Left lung (tissue), 4 donors: ENCODE measurements at regions not wholly inside any gene's neighbourhood (a gene's known extent, or its start where the extent isn't known, plus 50 kb on each side); places are given as distances from the start of the nearest gene placed in this dataset.
A peak's percentile ranks its signal among the peaks of the same experiment; 100 is the strongest.
"Not testable (repeated sequence)": the region's sequence is repeated elsewhere in the genome, so short reads cannot be mapped to it uniquely, and the experiment has no call there.

ENCODE experiments used
- ATAC-seq: fragments of 200-7000 bp; cut with Tn5 transposase; one replicate; pipeline ENCODE4 v1.9.1; 2020; ENCODE audit warnings: moderate library complexity
- DNase-seq, 4 donors: peaks; one replicate each; pipeline ENCODE4 v3.0.0-alpha.2; 2013 to 2020
- H3K27ac ChIP-seq, 2 donors: fragments of 200-600 bp; sonication (generic) in 1 of 2; one replicate each; pipeline versions ENCODE4 v1.5.0 to v1.8.0; 2020 to 2021
- H3K27me3 ChIP-seq, 2 donors: fragments of 200-600 bp; sonication (generic) in 1 of 2; one replicate each; pipeline versions ENCODE4 v1.5.0 to v1.8.0; 2020 to 2021
- H3K36me3 ChIP-seq, 2 donors: fragments of 200-600 bp; sonication (generic) in 1 of 2; one replicate each; pipeline versions ENCODE4 v1.5.0 to v1.8.0; 2020 to 2021
- H3K4me1 ChIP-seq, 2 donors: fragments of 200-600 bp; one replicate each; pipeline ENCODE4 v1.8.0; 2021
- H3K4me3 ChIP-seq, 2 donors: fragments of 200-600 bp; sonication (generic) in 1 of 2; one replicate each; pipeline versions ENCODE4 v1.5.0 to v1.8.0; 2020 to 2021; ENCODE audit warnings: mild to moderate bottlenecking in 1 of 2
- H3K9me3 ChIP-seq, 2 donors: fragments of 200-600 bp; sonication (generic) in 1 of 2; one replicate each; pipeline versions ENCODE4 v1.5.0 to v1.8.0; 2020 to 2021
- CTCF ChIP-seq, 2 donors: fragments of 200-600 bp; sonication (generic) in 1 of 2; IDR thresholded peaks; one replicate each; pipeline versions ENCODE4 v1.5.0 to v1.8.0; 2021; ENCODE audit warnings: antibody characterized with exemption in 2 of 2
- intact Hi-C, 2 donors: fragments of 100-400 bp; cut with DNase I; formaldehyde crosslinking; loops; one replicate each; pipeline versions ENCODE4 v1.11.2 to v1.14.2; 2022
- donor health status: DM: no; HTN: yes; CAD: no.
- donor health status: DM: no; HTN: no; CAD: no.

- Histone ChIP-seq H3K9me3 (no peaks in the 10 kb centered on the region), H3K36me3 (no peaks in the 10 kb centered on the region), H3K27ac (no peak overlapping the region), H3K27me3 (no peaks in the 10 kb centered on the region), H3K4me1 (no peaks in the 10 kb centered on the region), H3K4me3 (no peak overlapping the region)
- DNase-seq: no peak
- intact Hi-C loops: no loop called here
- no peak for ATAC-seq
- no peak for TF ChIP-seq CTCF (IDR thresholded peaks at IDR 0.05)
These were observed 76.4 kb upstream of the SCIN start for GRCh38 chr7:12493863-12494686.

GRCh38 chr7:12494687-12495024 lies 75.9 kb upstream of the SCIN start:
- Histone ChIP-seq H3K9me3 (no peaks in the 10 kb centered on the region), H3K27me3 (no peaks in the 10 kb centered on the region), H3K27ac (no peak overlapping the region), H3K4me3 (no peak overlapping the region), H3K36me3 (no peaks in the 10 kb centered on the region), H3K4me1 (no peaks in the 10 kb centered on the region)
- ATAC-seq (no peak), DNase-seq (no peak)
- no peak for TF ChIP-seq CTCF (IDR thresholded peaks at IDR 0.05)
- intact Hi-C loops: no loop called here

- H3K27ac ChIP-seq, H3K9me3 ChIP-seq, H3K4me1 ChIP-seq, ATAC-seq, intact Hi-C loops, H3K4me3 ChIP-seq, H3K36me3 ChIP-seq, H3K27me3 ChIP-seq: not testable (repeated sequence)
- peak in 3 of 4 donors; percentile 32 to 50 (median 40) for DNase-seq
- peak in 1 of 2 donors; percentile 28 for TF ChIP-seq CTCF (IDR thresholded peaks at IDR 0.05)
These were observed 73.4 kb upstream of the SCIN start for GRCh38 chr7:12496901-12497674.

GRCh38 chr7:12504149-12504548 lies 66.4 kb upstream of the SCIN start:
- H3K4me1 ChIP-seq: no peaks in the 10 kb centered on the region
- H3K36me3 ChIP-seq: no peaks in the 10 kb centered on the region
- no peak overlapping the region for H3K27ac ChIP-seq
- H3K27me3 ChIP-seq: no peaks in the 10 kb centered on the region
- no peak overlapping the region for H3K4me3 ChIP-seq
- no peaks in the 10 kb centered on the region for H3K9me3 ChIP-seq
- DNase-seq (no peak), ATAC-seq (no peak)
- TF ChIP-seq CTCF (IDR thresholded peaks at IDR 0.05): no peak
- intact Hi-C loops: no loop called here

- no peaks in the 10 kb centered on the region for H3K4me1 ChIP-seq
- no peak for TF ChIP-seq CTCF (IDR thresholded peaks at IDR 0.05)
- no peak for DNase-seq
- intact Hi-C loops: no loop called here
- no peaks in the 10 kb centered on the region for H3K9me3 ChIP-seq
- H3K4me3 ChIP-seq: no peak overlapping the region
- H3K36me3 ChIP-seq: no peaks in the 10 kb centered on the region
- no peak overlapping the region for H3K27ac ChIP-seq
- H3K27me3 ChIP-seq: no peaks in the 10 kb centered on the region
- ATAC-seq: no peak
These were observed 62.5 kb upstream of the SCIN start for GRCh38 chr7:12508005-12508404.
